Neuronal stem cell (in vitro differentiated cells): ENCODE measurements at regions not wholly inside any gene's neighbourhood (a gene's known extent, or its start where the extent isn't known, plus 50 kb on each side); places are given as distances from the start of the nearest gene placed in this dataset.

Experiments used
- DNase-seq: peaks from one replicate; pipeline ENCODE4 v3.0.0-alpha.2; 2013; ENCODE audit warnings: low spot score
- H2AFZ ChIP-seq: one replicate; pipeline ENCODE4 v1.6.1; 2013; ENCODE audit warnings: mild to moderate bottlenecking, low read length, inconsistent platforms
- H2AK5ac ChIP-seq: 2 replicates; pipeline ENCODE4 v1.6.1; 2013; ENCODE audit warnings: low read depth, mild to moderate bottlenecking, inconsistent platforms, low read length, moderate library complexity, mixed read lengths
- H2BK120ac ChIP-seq: 2 replicates; pipeline ENCODE4 v1.6.1; 2013; ENCODE audit warnings: low read depth, mild to moderate bottlenecking, inconsistent platforms, low read length, moderate library complexity, mixed read lengths
- H2BK12ac ChIP-seq: one replicate; pipeline ENCODE4 v1.6.1; 2013; ENCODE audit warnings: low read length, inconsistent platforms
- H2BK15ac ChIP-seq: 2 replicates; pipeline ENCODE4 v1.6.1; 2013; ENCODE audit warnings: mild to moderate bottlenecking, low read length, inconsistent platforms, mixed read lengths
- H2BK5ac ChIP-seq: one replicate; pipeline ENCODE4 v1.6.1; 2013; ENCODE audit warnings: inconsistent platforms, mild to moderate bottlenecking, low read length, moderate library complexity
- H3K14ac ChIP-seq: one replicate; pipeline ENCODE4 v1.6.1; 2013; ENCODE audit warnings: low read length, inconsistent platforms
- H3K18ac ChIP-seq: 2 replicates; pipeline ENCODE4 v1.6.1; 2013; ENCODE audit warnings: low read length, inconsistent platforms
- H3K23ac ChIP-seq: 2 replicates; pipeline ENCODE4 v1.6.1; 2013; ENCODE audit warnings: low read depth, mild to moderate bottlenecking, mixed read lengths, low read length, inconsistent platforms; ENCODE audit not compliant: poor library complexity
- H3K27ac ChIP-seq: replicated peaks from 3 replicates; pipeline ENCODE4 v1.5.1; 2013; ENCODE audit warnings: low read length, inconsistent platforms
- H3K27me3 ChIP-seq, 3 experiments: 2 replicates each; pipeline ENCODE4 v1.6.1; 2013; ENCODE audit warnings: low read length in 3 of 3, mild to moderate bottlenecking in 2 of 3, inconsistent platforms in 1 of 3, low read depth in 1 of 3, mixed read lengths in 1 of 3, moderate library complexity in 1 of 3; ENCODE audit not compliant: control insufficient read depth in 3 of 3, insufficient read depth in 3 of 3
- H3K36me3 ChIP-seq, 2 donors: replicated peaks in 1 of 2; 2 replicates each; pipeline ENCODE4 v1.6.1; 2013; ENCODE audit warnings: low read length in 2 of 2; ENCODE audit not compliant: control insufficient read depth in 2 of 2, insufficient read depth in 2 of 2
- H3K4ac ChIP-seq: 2 replicates; pipeline ENCODE4 v1.6.1; 2013; ENCODE audit warnings: inconsistent platforms, mild to moderate bottlenecking, low read length, moderate library complexity
- H3K4me1 ChIP-seq, 2 donors: 1 replicate in 1 of 2; 2 replicates in 1 of 2; pipeline ENCODE4 v1.6.1; 2013; ENCODE audit warnings: low read length in 2 of 2, low read depth in 1 of 2; ENCODE audit not compliant: control insufficient read depth in 2 of 2, insufficient read depth in 1 of 2
- H3K4me2 ChIP-seq: one replicate; pipeline ENCODE4 v1.6.1; 2013; ENCODE audit warnings: mild to moderate bottlenecking, low read length, inconsistent platforms; ENCODE audit not compliant: insufficient read depth, poor library complexity, severe bottlenecking
- H3K4me3 ChIP-seq, 2 donors: 2 replicates each; pipeline ENCODE4 v1.5.1; 2013; ENCODE audit warnings: low read length in 2 of 2, mild to moderate bottlenecking in 2 of 2, inconsistent platforms in 1 of 2, moderate library complexity in 1 of 2
- H3K79me1 ChIP-seq: one replicate; pipeline ENCODE4 v1.6.1; 2013; ENCODE audit warnings: low read depth, mild to moderate bottlenecking, inconsistent platforms, low read length, moderate library complexity
- H3K9ac ChIP-seq: one replicate; pipeline ENCODE4 v1.6.1; 2013; ENCODE audit warnings: mild to moderate bottlenecking, low read depth, low read length, inconsistent platforms; ENCODE audit not compliant: poor library complexity
- H3K9me3 ChIP-seq, 2 donors: replicated peaks in 1 of 2; 2 replicates each; pipeline versions ENCODE3 to v1.6.1; 2013; ENCODE audit warnings: low read length in 2 of 2, mild to moderate bottlenecking in 2 of 2, inconsistent platforms in 1 of 2, low read depth in 1 of 2, mixed read lengths in 1 of 2, moderate library complexity in 1 of 2; ENCODE audit not compliant: control insufficient read depth in 2 of 2, insufficient read depth in 1 of 2
- H4K8ac ChIP-seq: one replicate; pipeline ENCODE4 v1.6.1; 2013; ENCODE audit warnings: low read depth, mild to moderate bottlenecking, inconsistent platforms, low read length, moderate library complexity
- H4K91ac ChIP-seq: one replicate; pipeline ENCODE4 v1.6.1; 2013; ENCODE audit warnings: low read length, low read depth, mild to moderate bottlenecking, inconsistent platforms; ENCODE audit not compliant: poor library complexity
- WGBS, 2 donors: extraction: QIAGEN DNeasy Blood & Tissue Kit; methylation state at CpG; one replicate each; pipeline ENCODE4 v1.1.7; 2013; ENCODE audit warnings: missing lambda C conversion rate in 2 of 2, mixed read lengths in 1 of 2; ENCODE audit not compliant: insufficient read length in 2 of 2, insufficient replicate concordance in 1 of 2; ENCODE audit errors: extremely low coverage in 2 of 2; 5-methylcytosine and 5-hydroxymethylcytosine counted together

DNA sequence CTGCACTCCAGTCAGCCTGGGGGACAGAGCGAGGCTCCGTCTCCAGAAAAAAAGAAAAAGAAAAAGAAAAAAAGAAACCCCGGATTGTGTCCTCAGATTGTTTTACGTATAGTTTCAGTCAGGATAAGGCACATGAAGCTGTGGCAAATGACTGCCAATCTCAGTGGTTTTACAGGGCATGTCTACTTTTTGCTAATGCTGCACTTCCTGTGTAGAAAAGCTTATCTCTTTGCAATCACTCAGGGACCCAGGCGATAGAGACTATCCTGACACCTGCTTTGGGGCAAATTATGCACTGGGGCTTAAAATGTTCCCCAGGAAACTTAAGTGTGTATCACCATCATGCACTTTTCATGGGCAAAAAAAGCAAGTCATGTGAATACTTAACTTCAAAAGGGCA, 103.7 kb upstream of the MEIS1 start:
- Histone ChIP-seq H3K4ac (no peak overlapping the region), H3K4me2 (no peak overlapping the region), H3K4me3 (no peak overlapping the region), H3K9ac (no peak overlapping the region), H3K9me3 (no peaks in the 10 kb centered on the region), H3K23ac (no peak overlapping the region), H4K8ac (no peak overlapping the region), H2AFZ (no peak overlapping the region), H2AK5ac (no peak overlapping the region), H4K91ac (no peak overlapping the region), H2BK120ac (no peak overlapping the region), H3K18ac (no peak overlapping the region), H3K27me3 (no peaks in the 10 kb centered on the region), H2BK12ac (no peak overlapping the region), H3K14ac (no peak overlapping the region), H2BK5ac (no peak overlapping the region), H3K4me1 (peaks cover 2 to 7% of the 10 kb centered on the region in 2 donors), H2BK15ac (no peak overlapping the region), H3K27ac (no peak overlapping the region), H3K36me3 (no peaks in the 10 kb centered on the region), H3K79me1 (no peaks in the 10 kb centered on the region)
- WGBS, 2 donors = no CpG with 5 or more reads among the region's 5 CpGs
- no peak for DNase-seq

DNA sequence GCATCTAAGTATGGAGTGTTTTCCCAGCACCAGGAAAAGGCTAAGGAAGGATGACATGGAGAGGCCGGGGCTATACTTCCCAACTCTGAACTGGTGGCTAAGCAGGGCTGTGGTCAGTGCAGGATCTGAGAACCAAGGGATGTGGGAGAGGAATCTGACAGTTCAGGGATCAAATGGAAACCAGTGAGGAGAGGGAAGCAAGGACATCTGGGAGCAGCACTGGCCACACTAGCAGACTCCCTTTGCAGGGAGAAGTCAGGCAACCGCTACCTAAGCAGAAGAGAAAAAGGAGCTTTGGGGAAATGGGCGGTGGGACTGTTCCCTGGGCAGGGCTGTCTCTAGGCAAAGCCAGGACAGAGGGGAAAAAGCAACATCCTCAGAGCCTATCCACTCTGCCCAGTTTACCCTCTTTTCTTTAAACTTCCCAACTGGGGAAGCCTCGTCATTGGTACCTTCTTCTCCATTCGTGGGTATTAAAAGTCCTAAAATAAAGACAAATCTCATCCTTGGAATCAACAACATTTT, 105.8 kb upstream of the MEIS1 start:
- Histone ChIP-seq H2AFZ (no peak overlapping the region), H3K9me3 (no peaks in the 10 kb centered on the region), H3K4ac (no peak overlapping the region), H2BK120ac (no peak overlapping the region), H3K18ac (no peak overlapping the region), H3K27ac (no peak overlapping the region), H3K14ac (no peak overlapping the region), H3K79me1 (no peaks in the 10 kb centered on the region), H3K27me3 (no peaks in the 10 kb centered on the region), H2AK5ac (no peak overlapping the region), H3K4me2 (no peak overlapping the region), H2BK15ac (no peak overlapping the region), H3K4me1 (peaks cover 0 to 6% of the 10 kb centered on the region in 2 donors), H4K91ac (no peak overlapping the region), H2BK5ac (no peak overlapping the region), H3K23ac (no peak overlapping the region), H3K4me3 (no peak overlapping the region), H4K8ac (no peak overlapping the region), H2BK12ac (no peak overlapping the region), H3K36me3 (no peaks in the 10 kb centered on the region), H3K9ac (no peak overlapping the region)
- WGBS, 2 donors = no CpG with 5 or more reads among the region's 5 CpGs
- DNase-seq = no peak

DNA sequence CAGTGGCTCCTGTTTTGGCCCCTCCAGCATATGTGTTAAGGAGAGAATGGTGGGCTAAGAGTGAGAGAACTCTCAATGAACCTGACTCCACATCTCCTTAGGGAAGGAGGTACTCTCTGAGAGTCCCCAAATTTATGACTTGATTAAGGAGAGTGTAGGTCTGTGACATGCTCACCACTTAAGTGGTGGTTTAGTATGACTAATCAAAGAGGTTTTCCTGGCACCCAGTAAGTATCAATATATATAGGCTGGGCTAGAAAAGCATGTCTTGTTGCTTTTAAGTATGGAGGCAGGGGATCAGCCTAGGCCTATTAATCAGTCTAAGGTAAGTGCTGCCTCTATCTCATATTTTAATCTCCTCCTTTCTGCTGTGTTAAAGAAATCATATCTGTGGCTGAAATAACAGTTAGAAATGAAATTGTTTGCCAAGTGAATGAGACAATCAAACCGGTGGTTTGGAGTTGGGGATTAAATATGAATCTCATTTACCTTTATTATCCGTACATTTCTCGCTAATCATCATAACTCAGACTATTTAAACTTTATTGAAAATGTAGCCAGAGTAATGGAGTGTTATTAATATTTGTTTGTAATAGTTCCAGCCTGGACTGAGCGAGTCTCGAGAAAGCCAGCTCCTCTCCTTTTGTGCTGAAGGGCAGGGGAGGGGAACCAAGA, 107.7 kb upstream of the MEIS1 start:
- no peaks in the 10 kb centered on the region for H3K79me1 ChIP-seq
- no peak for DNase-seq
- no peak overlapping the region for H4K91ac ChIP-seq
- no peaks in the 10 kb centered on the region for H3K36me3 ChIP-seq
- H2BK12ac ChIP-seq = no peak overlapping the region
- no peak overlapping the region for H2BK15ac ChIP-seq
- H3K4ac ChIP-seq = no peak overlapping the region
- H3K4me1 ChIP-seq = peaks cover 2 to 4% of the 10 kb centered on the region in 2 donors
- H2AFZ ChIP-seq = no peak overlapping the region
- WGBS, 2 donors = no CpG with 5 or more reads among the region's 5 CpGs
- H3K27me3 ChIP-seq = no peaks in the 10 kb centered on the region
- H3K9ac ChIP-seq = no peak overlapping the region
- H3K4me2 ChIP-seq = no peak overlapping the region
- H3K9me3 ChIP-seq = no peaks in the 10 kb centered on the region
- H2BK5ac ChIP-seq = no peak overlapping the region
- H3K4me3 ChIP-seq = no peak overlapping the region
- H3K23ac ChIP-seq = no peak overlapping the region
- H2AK5ac ChIP-seq = no peak overlapping the region
- no peak overlapping the region for H3K14ac ChIP-seq
- no peak overlapping the region for H3K18ac ChIP-seq
- no peak overlapping the region for H3K27ac ChIP-seq
- H4K8ac ChIP-seq = no peak overlapping the region
- no peak overlapping the region for H2BK120ac ChIP-seq

DNA sequence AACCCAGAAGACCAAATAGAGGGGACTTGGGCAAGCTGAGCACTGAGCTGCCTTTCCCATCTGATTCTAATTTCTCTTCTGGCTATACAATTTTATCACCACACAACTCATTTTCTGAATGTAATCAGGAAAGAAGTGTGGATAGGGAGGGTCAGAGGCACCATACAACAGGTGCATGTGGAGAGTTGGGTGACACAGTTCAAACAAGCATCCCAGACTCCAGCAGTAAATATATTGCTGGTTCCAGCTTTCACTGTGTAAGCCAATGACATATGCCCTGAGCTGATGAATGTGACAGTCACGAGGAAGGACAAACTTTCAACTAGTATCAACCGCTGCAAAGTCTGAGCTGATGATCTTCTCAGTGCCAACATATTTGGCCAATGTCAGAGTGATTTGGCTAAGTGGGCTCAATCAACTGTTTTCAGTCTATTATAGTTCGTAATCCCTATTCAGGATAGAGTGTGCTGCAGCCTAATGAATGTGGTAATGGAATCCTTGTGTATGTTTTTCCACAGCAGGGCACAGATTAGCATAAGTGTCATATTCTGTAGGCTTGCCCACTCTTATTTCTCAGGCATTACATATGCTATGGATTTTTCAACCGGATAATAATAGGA, 109.9 kb upstream of the MEIS1 start:
- H4K91ac ChIP-seq = no peak overlapping the region
- H4K8ac ChIP-seq = no peak overlapping the region
- H2BK120ac ChIP-seq = no peak overlapping the region
- no peak overlapping the region for H2BK12ac ChIP-seq
- no peak overlapping the region for H2BK15ac ChIP-seq
- H3K4me1 ChIP-seq = peaks cover 2 to 4% of the 10 kb centered on the region in 2 donors
- no peak overlapping the region for H3K4me3 ChIP-seq
- H3K4ac ChIP-seq = no peak overlapping the region
- H3K4me2 ChIP-seq = no peak overlapping the region
- no peak overlapping the region for H2AFZ ChIP-seq
- no peak for DNase-seq
- no peaks in the 10 kb centered on the region for H3K27me3 ChIP-seq
- WGBS, 2 donors = no CpG with 5 or more reads among the region's 4 CpGs
- H2AK5ac ChIP-seq = no peak overlapping the region
- no peaks in the 10 kb centered on the region for H3K79me1 ChIP-seq
- H3K9me3 ChIP-seq = no peaks in the 10 kb centered on the region
- H3K18ac ChIP-seq = no peak overlapping the region
- H2BK5ac ChIP-seq = no peak overlapping the region
- H3K23ac ChIP-seq = no peak overlapping the region
- no peak overlapping the region for H3K14ac ChIP-seq
- no peak overlapping the region for H3K9ac ChIP-seq
- no peak overlapping the region for H3K27ac ChIP-seq
- H3K36me3 ChIP-seq = no peaks in the 10 kb centered on the region
